ENCODE measurements at regions not wholly inside any gene's neighbourhood (a gene's known extent, or its start where the extent isn't known, plus 50 kb on each side); places are given as distances from the start of the nearest gene placed in this dataset.

- Histone ChIP-seq H3K27me3 (ENCODE audit: insufficient read depth, low read depth) (no peaks in the 10 kb centered on the region), H3K27ac (no peak overlapping the region), H3F3A (ENCODE audit: insufficient read depth, low read depth) (peaks cover 8% of the 10 kb centered on the region; the same call in 1 of the 2 replicates), H3K9me2 (ENCODE audit: insufficient read depth) (no peaks in the 10 kb centered on the region), H3K9me3 (ENCODE audit: insufficient read depth, low read depth) (peaks cover 11% of the 10 kb centered on the region), H3K4me3 (no peak overlapping the region), H3K4me2 (no peak overlapping the region), H3K36me3 (ENCODE audit: low read depth) (no peaks in the 10 kb centered on the region), H3K4me1 (replicated peaks; ENCODE audit: insufficient read depth) (no peaks in the 10 kb centered on the region), H4K20me1 (ENCODE audit: insufficient read depth) (no peaks in the 10 kb centered on the region), H3K79me2 (ENCODE audit: low read depth) (no peaks in the 10 kb centered on the region), H2AFZ (no peak overlapping the region)
- no TSS peak for BruUV-seq (replicated peaks)
- no peak for TF ChIP-seq CTCF (conservative IDR thresholded peaks at IDR 0.05)
- TF ChIP-seq EZH2 (IDR thresholded peaks at IDR 0.05; ENCODE audit: low read depth), result no peak
- no peak for DNase-seq
- ChIA-PET CTCF (no interaction called here), POLR2A (ENCODE audit: unreplicated experiment) (no interaction called here)
- intact Hi-C loops (cut with micrococcal nuclease; ENCODE audit: unreplicated experiment), result no loop called here
Observed at GRCh38 chr3:188076176-188076575, 77.8 kb upstream of the LPP start.

GRCh38 chr3:188077160-188077799, 76.7 kb upstream of the LPP start:
- no TSS peak for BruUV-seq (replicated peaks)

GRCh38 chr3:188080091-188080490, 73.9 kb upstream of the LPP start:
- H3K27ac ChIP-seq, result no peak overlapping the region

More at GRCh38 chr3:188077160-188077799, 76.7 kb upstream of the LPP start:
- Histone ChIP-seq H3K4me3 (no peak overlapping the region), H3K4me2 (no peak overlapping the region), H2AFZ (no peak overlapping the region), H3K9me3 (ENCODE audit: insufficient read depth, low read depth) (peaks cover 11% of the 10 kb centered on the region), H3F3A (ENCODE audit: insufficient read depth, low read depth) (peaks cover 6% of the 10 kb centered on the region; the same call in 1 of the 2 replicates), H3K27me3 (ENCODE audit: insufficient read depth, low read depth) (no peaks in the 10 kb centered on the region), H4K20me1 (ENCODE audit: insufficient read depth) (no peaks in the 10 kb centered on the region), H3K4me1 (replicated peaks; ENCODE audit: insufficient read depth) (no peaks in the 10 kb centered on the region), H3K36me3 (ENCODE audit: low read depth) (no peaks in the 10 kb centered on the region), H3K27ac (no peak overlapping the region), H3K79me2 (ENCODE audit: low read depth) (no peaks in the 10 kb centered on the region), H3K9me2 (ENCODE audit: insufficient read depth) (no peaks in the 10 kb centered on the region)
- POLR2A ChIA-PET (ENCODE audit: unreplicated experiment), result no interaction called here
- TF ChIP-seq CTCF (conservative IDR thresholded peaks at IDR 0.05) (no peak), EZH2 (IDR thresholded peaks at IDR 0.05; ENCODE audit: low read depth) (no peak)
- CTCF ChIA-PET, result no interaction called here
- DNase-seq, result no peak
- intact Hi-C loops (cut with micrococcal nuclease; ENCODE audit: unreplicated experiment), result no loop called here

More at GRCh38 chr3:188080091-188080490, 73.9 kb upstream of the LPP start:
- DNase-seq, result no peak
- no peaks in the 10 kb centered on the region for H3K36me3 ChIP-seq (ENCODE audit: low read depth)
- peaks cover 11% of the 10 kb centered on the region for H3K9me3 ChIP-seq (ENCODE audit: insufficient read depth, low read depth)
- ChIA-PET POLR2A (ENCODE audit: unreplicated experiment) (interaction anchor here (0.5 kb wide), 1 partner anchor 9 kb away, joined by 3 read pairs; no protein-coding TSS in a partner anchor), CTCF (no interaction called here)
- intact Hi-C loops (cut with micrococcal nuclease; ENCODE audit: unreplicated experiment), result no loop called here
- H3K4me1 ChIP-seq (replicated peaks; ENCODE audit: insufficient read depth), result no peaks in the 10 kb centered on the region
- no peaks in the 10 kb centered on the region for H3F3A ChIP-seq (ENCODE audit: insufficient read depth, low read depth)
- TF ChIP-seq EZH2 (IDR thresholded peaks at IDR 0.05; ENCODE audit: low read depth) (no peak), CTCF (conservative IDR thresholded peaks at IDR 0.05) (no peak)
- no peak overlapping the region for H3K4me3 ChIP-seq
- H3K9me2 ChIP-seq (ENCODE audit: insufficient read depth), result no peaks in the 10 kb centered on the region
- H4K20me1 ChIP-seq (ENCODE audit: insufficient read depth), result no peaks in the 10 kb centered on the region
- no peak overlapping the region for H3K4me2 ChIP-seq
- H3K27me3 ChIP-seq (ENCODE audit: insufficient read depth, low read depth), result no peaks in the 10 kb centered on the region
- H2AFZ ChIP-seq, result no peak overlapping the region
- no TSS peak for BruUV-seq (replicated peaks)
- H3K79me2 ChIP-seq (ENCODE audit: low read depth), result no peaks in the 10 kb centered on the region

All from PC-9 (cell line).